HepG2 (cell line): ENCODE measurements at regions not wholly inside any gene's neighbourhood (a gene's known extent, or its start where the extent isn't known, plus 50 kb on each side); places are given as distances from the start of the nearest gene placed in this dataset.

Source experiments
- CEBPB ChIP-seq: IDR thresholded peaks from 2 replicates; pipeline ENCODE4 v1.6.1; 2011; ENCODE audit warnings: low read depth, low read length, improper control_type of control experiment, borderline replicate concordance
- MIER3 ChIP-seq: IDR thresholded peaks from 2 replicates; pipeline ENCODE4 v1.6.1; 2016; ENCODE audit warnings: missing compliant biosample characterization, borderline replicate concordance
- U2AF2 ChIP-seq: fragments of 200-400 bp; formaldehyde crosslinking; IDR thresholded peaks from 2 replicates; pipeline ENCODE4 v1.6.1; 2017; ENCODE audit warnings: low read depth, mild to moderate bottlenecking, low read length
- ZBTB7B ChIP-seq: sonication (generic); formaldehyde crosslinking; IDR thresholded peaks from 2 replicates; pipeline ENCODE4 v1.4.0; 2020; ENCODE audit warnings: missing genetic modification reagents
- ZNF451 ChIP-seq: sonication (generic); formaldehyde crosslinking; IDR thresholded peaks from 2 replicates; pipeline ENCODE4 v1.5.0; 2020; ENCODE audit warnings: mild to moderate bottlenecking, missing genetic modification reagents
- TF ChIP-seq, protein P1 (sequence below): sonication (generic); formaldehyde crosslinking; IDR thresholded peaks from 2 replicates; pipeline ENCODE4 v1.5.0; 2020; ENCODE audit warnings: mild to moderate bottlenecking, missing genetic modification reagents, moderate library complexity
- TF ChIP-seq, protein P2 (sequence below): sonication (generic); formaldehyde crosslinking; IDR thresholded peaks from 2 replicates; pipeline ENCODE4 v1.4.0; 2020; ENCODE audit warnings: missing genetic modification reagents

DNA sequence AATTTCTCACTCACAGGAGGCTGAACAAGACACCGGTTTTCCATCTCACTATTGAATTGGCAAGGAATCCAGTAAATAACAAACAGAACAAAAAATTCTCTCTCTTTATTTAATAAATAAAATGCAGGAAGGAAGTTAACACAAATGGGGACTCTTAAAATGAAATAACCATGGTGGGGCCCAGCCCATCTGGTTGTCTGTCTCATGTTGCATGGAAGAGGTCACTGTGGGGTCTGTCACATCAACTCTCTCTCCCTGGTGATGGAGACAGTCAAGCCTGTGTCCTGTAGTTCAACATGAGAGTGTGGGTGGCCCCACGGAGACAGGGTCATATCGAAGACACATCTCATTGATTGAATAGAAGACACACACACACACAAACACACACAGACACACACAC is 297.7 kb downstream of the IRX2 start:
- TF ChIP-seq CEBPB (no peak), ZBTB7B (CRISPR knock-in tag) (no peak), ZNF451 (CRISPR knock-in tag) (no peak), MIER3 (CRISPR knock-in tag) (no peak), U2AF2 (no peak)
- TF ChIP-seq, protein P1, sequence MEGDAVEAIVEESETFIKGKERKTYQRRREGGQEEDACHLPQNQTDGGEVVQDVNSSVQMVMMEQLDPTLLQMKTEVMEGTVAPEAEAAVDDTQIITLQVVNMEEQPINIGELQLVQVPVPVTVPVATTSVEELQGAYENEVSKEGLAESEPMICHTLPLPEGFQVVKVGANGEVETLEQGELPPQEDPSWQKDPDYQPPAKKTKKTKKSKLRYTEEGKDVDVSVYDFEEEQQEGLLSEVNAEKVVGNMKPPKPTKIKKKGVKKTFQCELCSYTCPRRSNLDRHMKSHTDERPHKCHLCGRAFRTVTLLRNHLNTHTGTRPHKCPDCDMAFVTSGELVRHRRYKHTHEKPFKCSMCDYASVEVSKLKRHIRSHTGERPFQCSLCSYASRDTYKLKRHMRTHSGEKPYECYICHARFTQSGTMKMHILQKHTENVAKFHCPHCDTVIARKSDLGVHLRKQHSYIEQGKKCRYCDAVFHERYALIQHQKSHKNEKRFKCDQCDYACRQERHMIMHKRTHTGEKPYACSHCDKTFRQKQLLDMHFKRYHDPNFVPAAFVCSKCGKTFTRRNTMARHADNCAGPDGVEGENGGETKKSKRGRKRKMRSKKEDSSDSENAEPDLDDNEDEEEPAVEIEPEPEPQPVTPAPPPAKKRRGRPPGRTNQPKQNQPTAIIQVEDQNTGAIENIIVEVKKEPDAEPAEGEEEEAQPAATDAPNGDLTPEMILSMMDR (CRISPR knock-in tag): no peak
- TF ChIP-seq, protein P2, sequence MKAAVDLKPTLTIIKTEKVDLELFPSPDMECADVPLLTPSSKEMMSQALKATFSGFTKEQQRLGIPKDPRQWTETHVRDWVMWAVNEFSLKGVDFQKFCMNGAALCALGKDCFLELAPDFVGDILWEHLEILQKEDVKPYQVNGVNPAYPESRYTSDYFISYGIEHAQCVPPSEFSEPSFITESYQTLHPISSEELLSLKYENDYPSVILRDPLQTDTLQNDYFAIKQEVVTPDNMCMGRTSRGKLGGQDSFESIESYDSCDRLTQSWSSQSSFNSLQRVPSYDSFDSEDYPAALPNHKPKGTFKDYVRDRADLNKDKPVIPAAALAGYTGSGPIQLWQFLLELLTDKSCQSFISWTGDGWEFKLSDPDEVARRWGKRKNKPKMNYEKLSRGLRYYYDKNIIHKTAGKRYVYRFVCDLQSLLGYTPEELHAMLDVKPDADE: no peak
